GM12878 (cell line): ENCODE measurements at regions not wholly inside any gene's neighbourhood (a gene's known extent, or its start where the extent isn't known, plus 50 kb on each side); places are given as distances from the start of the nearest gene placed in this dataset.

ENCODE experiments used
- ATF3 ChIP-seq: IDR thresholded peaks from 2 replicates; pipeline ENCODE4 v1.6.1; 2011; ENCODE audit warnings: low read depth, mild to moderate bottlenecking, low read length, moderate library complexity, borderline replicate concordance; ENCODE audit errors: extremely low read depth
- CTCF ChIP-seq, 3 experiments: IDR thresholded peaks in 2 of 3; conservative IDR thresholded peaks in 1 of 3; 2 replicates each; pipeline ENCODE4 v1.5.1; 2011; ENCODE audit warnings: low read depth in 3 of 3, low read length in 3 of 3, mild to moderate bottlenecking in 3 of 3, control low read depth in 2 of 3, moderate library complexity in 2 of 3, inconsistent platforms in 1 of 3, mixed read lengths in 1 of 3; ENCODE audit not compliant: control insufficient read depth in 2 of 3, insufficient read depth in 1 of 3; ENCODE audit errors: extremely low read depth in 1 of 3
- POLR2A ChIP-seq: IDR thresholded peaks from 2 replicates; pipeline ENCODE4 v1.6.1; 2011; ENCODE audit warnings: low read depth, mild to moderate bottlenecking, low read length
- REST ChIP-seq: IDR thresholded peaks from 2 replicates; pipeline ENCODE4 v1.6.1; 2012; ENCODE audit warnings: mild to moderate bottlenecking, low read depth, low read length
- RFX5 ChIP-seq: IDR thresholded peaks from 2 replicates; pipeline ENCODE4 v1.6.1; 2011; ENCODE audit warnings: low read depth, low read length, improper control_type of control experiment

GRCh38 chr14:82447586-82447985 is 913.9 kb upstream of the SEL1L start:
- TF ChIP-seq POLR2A (no peak), REST (no peak), ATF3 (no peak), CTCF (IDR thresholded peaks at IDR 0.05 in 2 of 3, conservative IDR thresholded peaks at IDR 0.05 in 1 of 3; ENCODE audit: control insufficient read depth in 2 of 3, extremely low read depth in 1 of 3, insufficient read depth in 1 of 3, low read depth in 3 of 3, low read length in 3 of 3) (no peak), RFX5 (no peak)
